Stomach smooth muscle (tissue), 2 donors: ENCODE measurements at regions not wholly inside any gene's neighbourhood (a gene's known extent, or its start where the extent isn't known, plus 50 kb on each side); places are given as distances from the start of the nearest gene placed in this dataset.

Experiments used
- H3K27ac ChIP-seq: one replicate; pipeline ENCODE4 v1.7.0; 2013; ENCODE audit warnings: mild to moderate bottlenecking, low read length, inconsistent platforms
- H3K27me3 ChIP-seq, 2 donors: one replicate each; pipeline ENCODE4 v1.7.0; 2013; ENCODE audit warnings: low read length in 2 of 2; ENCODE audit not compliant: insufficient read depth in 2 of 2, control insufficient read depth in 1 of 2
- H3K36me3 ChIP-seq, 2 donors: one replicate each; pipeline ENCODE4 v1.7.0; 2013; ENCODE audit warnings: low read length in 2 of 2; ENCODE audit not compliant: control insufficient read depth in 2 of 2, insufficient read depth in 2 of 2
- H3K4me1 ChIP-seq: one replicate; pipeline ENCODE4 v1.7.0; 2013; ENCODE audit warnings: low read length; ENCODE audit not compliant: control insufficient read depth, insufficient read depth
- H3K4me3 ChIP-seq, 2 donors: one replicate each; pipeline ENCODE4 v1.7.0; 2013; ENCODE audit warnings: low read length in 2 of 2
- H3K9ac ChIP-seq, 2 donors: one replicate each; pipeline ENCODE4 v1.7.0; 2013; ENCODE audit warnings: low read length in 2 of 2, mild to moderate bottlenecking in 1 of 2
- H3K9me3 ChIP-seq, 2 donors: one replicate each; pipeline ENCODE4 v1.7.0; 2013; ENCODE audit warnings: low read length in 2 of 2; ENCODE audit not compliant: control insufficient read depth in 2 of 2
- donor health status: healthy.
- donor health status: Pancreatic carcinoma.

DNA sequence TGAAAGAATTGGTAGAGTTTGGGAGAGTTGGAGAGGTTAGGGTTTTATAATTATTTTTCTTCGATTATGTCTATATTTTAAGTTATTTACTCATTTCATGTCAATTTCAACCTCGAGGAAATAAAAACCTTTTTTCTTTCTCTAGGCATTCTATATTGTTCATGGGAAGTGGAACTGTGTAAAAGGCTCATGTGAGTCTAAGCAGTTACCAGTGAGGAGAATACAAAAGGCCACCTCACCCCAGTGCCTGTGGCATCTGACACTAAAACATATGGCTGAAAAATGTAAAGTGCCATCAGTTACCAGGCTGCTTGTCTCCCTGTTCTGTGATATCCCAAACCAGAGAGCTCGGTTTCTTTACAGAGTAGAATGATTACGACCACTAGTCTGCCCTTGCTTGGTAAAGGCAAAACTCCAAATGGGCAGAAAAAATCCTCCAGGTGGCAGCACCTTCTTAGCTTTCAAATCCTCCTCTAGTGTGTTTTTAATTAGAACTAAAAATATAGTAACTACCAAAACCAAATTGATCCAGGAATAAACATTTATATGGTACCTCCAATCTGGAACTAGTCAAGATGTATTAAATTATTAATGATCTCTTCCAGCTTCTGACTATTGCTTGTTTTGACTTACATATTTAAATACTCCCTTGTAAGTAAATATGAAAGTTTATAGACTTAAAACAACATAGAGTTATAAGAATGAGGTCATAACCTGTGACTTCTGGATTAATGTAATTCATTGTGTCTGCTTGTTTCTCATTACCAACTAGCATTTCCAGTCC, 122.6 kb upstream of the MCHR2 start:
- Histone ChIP-seq H3K27ac (no peak overlapping the region), H3K4me1 (no peaks in the 10 kb centered on the region), H3K36me3 (no peaks in the 10 kb centered on the region)

DNA sequence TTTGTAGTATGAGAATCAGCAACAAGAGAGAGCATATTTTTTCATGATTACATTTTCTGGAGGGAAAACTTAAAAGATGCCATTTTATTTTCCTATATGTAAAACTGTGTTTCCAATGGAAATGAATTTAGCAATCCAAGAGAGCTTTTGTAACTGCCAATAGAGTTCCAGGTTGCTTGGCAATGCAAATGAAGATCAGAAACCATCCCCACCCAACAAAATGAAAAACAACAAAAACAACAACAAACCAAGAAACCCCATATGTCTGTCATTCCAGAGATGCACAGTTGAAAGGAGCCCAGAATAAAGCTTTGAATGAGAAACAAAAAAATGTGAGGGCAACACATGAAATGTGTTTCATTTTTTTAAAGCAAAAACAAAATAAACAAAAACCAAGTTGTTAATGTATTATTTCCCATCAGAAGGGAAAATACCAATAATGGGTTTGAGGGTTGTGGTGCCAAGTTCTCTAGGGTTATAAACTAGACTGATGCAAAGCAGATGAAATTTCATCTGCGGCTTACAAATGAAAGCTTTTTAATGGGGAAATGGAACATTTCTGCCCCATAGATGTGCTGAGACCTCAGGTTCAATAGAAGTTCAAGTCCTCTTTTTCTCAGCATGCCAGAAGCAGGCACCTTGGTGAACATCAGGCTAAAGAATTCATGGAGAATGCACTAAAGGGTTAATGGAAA, 121.5 kb upstream of the MCHR2 start:
- Histone ChIP-seq H3K27me3 (peaks cover 0 to 1% of the 10 kb centered on the region in 2 donors), H3K4me3 (no peak overlapping the region), H3K27ac (no peak overlapping the region), H3K9ac (no peak overlapping the region), H3K36me3 (no peaks in the 10 kb centered on the region), H3K4me1 (no peaks in the 10 kb centered on the region), H3K9me3 (no peaks in the 10 kb centered on the region)

More for the DNA sequence above, 122.6 kb upstream of the MCHR2 start:
- Histone ChIP-seq H3K9me3 (no peaks in the 10 kb centered on the region), H3K27me3 (no peaks in the 10 kb centered on the region), H3K4me3 (no peak overlapping the region), H3K9ac (no peak overlapping the region)

DNA sequence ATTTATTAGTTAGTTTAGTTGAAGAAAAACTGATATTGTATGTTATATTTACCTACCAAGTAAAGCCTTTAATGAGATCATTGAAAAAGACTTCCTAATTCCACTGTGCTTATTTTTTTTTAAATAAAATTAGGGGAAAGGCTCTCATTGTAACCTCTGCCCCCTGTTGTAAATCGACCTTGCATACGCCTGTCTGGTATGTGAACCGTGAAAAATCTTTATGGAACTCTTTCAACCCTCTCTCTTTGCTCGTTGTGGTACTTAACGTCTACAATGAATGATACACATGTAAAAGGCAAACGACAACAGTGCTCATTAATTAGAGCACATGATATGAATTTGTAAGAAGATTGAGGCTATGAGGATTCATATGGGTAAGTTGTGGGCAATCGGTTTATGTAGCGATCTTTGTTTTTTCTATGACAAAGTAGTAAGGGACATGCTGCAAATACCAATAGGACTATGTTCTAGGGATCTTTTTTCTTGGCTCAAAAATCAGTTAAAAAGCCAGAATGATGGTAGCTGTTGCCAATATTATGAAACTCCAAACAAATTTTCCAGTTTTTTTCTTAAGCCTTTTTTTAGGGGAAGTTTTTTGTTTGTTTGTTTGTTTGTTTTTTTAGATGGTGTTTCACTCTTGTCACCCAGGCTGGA, 119.0 kb upstream of the MCHR2 start:
- Histone ChIP-seq H3K27me3 (peaks cover 0 to 7% of the 10 kb centered on the region in 2 donors), H3K9ac (no peak overlapping the region), H3K4me1 (no peaks in the 10 kb centered on the region), H3K4me3 (no peak overlapping the region), H3K36me3 (no peaks in the 10 kb centered on the region), H3K27ac (no peak overlapping the region), H3K9me3 (no peaks in the 10 kb centered on the region)

DNA sequence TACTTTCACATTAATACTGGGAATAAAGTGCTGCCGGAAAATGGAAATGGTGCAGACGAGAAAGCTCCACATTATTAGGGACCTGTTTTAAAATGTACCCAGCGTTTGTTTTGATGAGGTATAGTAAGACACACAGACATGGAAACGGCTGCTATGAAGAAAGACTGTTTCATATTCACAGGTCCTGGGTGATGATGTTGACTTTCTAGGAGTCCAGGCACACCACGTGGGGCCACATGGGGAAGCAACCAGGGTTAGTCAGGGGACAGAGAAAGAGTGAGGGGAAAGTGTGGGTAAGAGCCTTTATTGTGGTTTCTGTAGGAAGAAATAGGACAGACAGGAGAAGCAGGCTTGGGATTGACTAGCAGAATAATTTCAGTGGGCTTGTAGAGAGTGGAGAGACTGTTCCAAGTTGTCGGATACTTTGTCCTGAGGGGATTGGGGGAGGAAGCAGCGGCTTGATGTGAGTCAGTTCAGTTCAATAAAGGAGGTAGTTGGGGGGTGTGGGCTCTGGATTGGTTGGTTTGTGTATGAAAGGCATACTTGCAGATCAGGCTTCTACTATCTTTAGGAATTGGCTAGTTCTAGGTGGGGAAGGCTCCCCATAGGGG, 112.0 kb upstream of the MCHR2 start:
- Histone ChIP-seq H3K9me3 (no peaks in the 10 kb centered on the region), H3K27ac (no peak overlapping the region), H3K9ac (no peak overlapping the region), H3K36me3 (no peaks in the 10 kb centered on the region), H3K27me3 (peaks cover 4 to 13% of the 10 kb centered on the region in 2 donors), H3K4me3 (no peak overlapping the region), H3K4me1 (no peaks in the 10 kb centered on the region)

DNA sequence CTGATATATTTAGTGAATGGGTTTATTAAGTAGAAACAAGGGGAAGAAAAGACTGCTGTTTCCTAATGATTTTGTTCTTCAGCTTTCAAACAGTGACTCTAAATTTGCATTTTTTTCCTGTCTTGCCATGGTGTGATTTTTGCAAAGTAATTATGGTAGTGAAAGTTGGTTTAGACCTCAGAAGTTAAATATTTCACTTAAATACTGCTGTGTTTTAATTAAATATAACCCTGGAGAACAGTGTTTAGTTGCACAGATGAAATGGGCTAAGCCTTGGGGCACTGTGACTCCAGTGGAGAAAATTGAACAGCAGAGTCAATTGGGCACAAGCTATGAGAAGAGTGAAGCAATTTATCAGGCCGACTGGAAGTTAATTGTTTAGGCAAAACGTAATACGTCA, 111.1 kb upstream of the MCHR2 start:
- Histone ChIP-seq H3K4me1 (no peaks in the 10 kb centered on the region), H3K27me3 (peaks cover 4 to 7% of the 10 kb centered on the region in 2 donors), H3K4me3 (no peak overlapping the region), H3K27ac (no peak overlapping the region), H3K9ac (no peak overlapping the region), H3K36me3 (no peaks in the 10 kb centered on the region), H3K9me3 (no peaks in the 10 kb centered on the region)

GRCh38 chr6:100103931-100104330, 109.9 kb upstream of the MCHR2 start:
- H3K9ac ChIP-seq: no peak overlapping the region
- no peak overlapping the region for H3K4me3 ChIP-seq
- no peak overlapping the region for H3K27ac ChIP-seq
- no peaks in the 10 kb centered on the region for H3K4me1 ChIP-seq
- H3K27me3 ChIP-seq: peaks cover 4 to 5% of the 10 kb centered on the region in 2 donors
- H3K36me3 ChIP-seq: no peaks in the 10 kb centered on the region
- H3K9me3 ChIP-seq: no peaks in the 10 kb centered on the region

- no peaks in the 10 kb centered on the region for H3K36me3 ChIP-seq
- no peaks in the 10 kb centered on the region for H3K4me1 ChIP-seq
- H3K9me3 ChIP-seq: no peaks in the 10 kb centered on the region
- H3K27ac ChIP-seq: no peak overlapping the region
- H3K27me3 ChIP-seq: peaks cover 4 to 5% of the 10 kb centered on the region in 2 donors
- H3K4me3 ChIP-seq: no peak overlapping the region
- H3K9ac ChIP-seq: no peak overlapping the region
Observed at GRCh38 chr6:100103194-100103593, 109.2 kb upstream of the MCHR2 start.

DNA sequence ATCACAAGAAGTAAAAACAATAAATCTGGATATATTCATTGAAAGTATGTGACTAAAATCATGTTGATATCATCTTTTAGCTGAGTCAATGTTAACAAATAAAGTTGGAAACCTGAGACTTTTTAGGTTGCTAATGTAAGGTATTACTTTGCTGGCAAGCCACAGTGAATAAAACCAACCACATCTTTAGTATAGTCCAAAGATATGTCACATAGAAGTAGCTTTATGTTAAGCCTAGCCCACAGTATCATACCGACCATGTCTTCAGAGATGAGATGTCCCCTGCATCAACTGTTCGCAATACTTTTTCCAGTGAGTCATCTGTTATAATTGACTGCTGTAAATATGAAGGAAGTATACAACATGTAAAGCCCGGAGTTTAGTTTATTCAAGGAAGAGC, 107.6 kb upstream of the MCHR2 start:
- Histone ChIP-seq H3K27me3 (peaks cover 4 to 5% of the 10 kb centered on the region in 2 donors), H3K9ac (no peak overlapping the region), H3K4me1 (no peaks in the 10 kb centered on the region), H3K27ac (no peak overlapping the region), H3K4me3 (no peak overlapping the region), H3K36me3 (no peaks in the 10 kb centered on the region), H3K9me3 (no peaks in the 10 kb centered on the region)

- H3K4me1 ChIP-seq: no peaks in the 10 kb centered on the region
- H3K9me3 ChIP-seq: no peaks in the 10 kb centered on the region
- H3K27me3 ChIP-seq: peaks cover 0 to 1% of the 10 kb centered on the region in 2 donors
- H3K27ac ChIP-seq: no peak overlapping the region
- H3K36me3 ChIP-seq: no peaks in the 10 kb centered on the region
- no peak overlapping the region for H3K4me3 ChIP-seq
- H3K9ac ChIP-seq: no peak overlapping the region
Observed at GRCh38 chr6:100100776-100101175, 106.8 kb upstream of the MCHR2 start.

GRCh38 chr6:100099189-100100074, 105.4 kb upstream of the MCHR2 start:
- H3K9ac ChIP-seq: no peak overlapping the region
- no peak overlapping the region for H3K27ac ChIP-seq
- no peaks in the 10 kb centered on the region for H3K9me3 ChIP-seq
- no peaks in the 10 kb centered on the region for H3K36me3 ChIP-seq
- H3K27me3 ChIP-seq: no peaks in the 10 kb centered on the region
- no peak overlapping the region for H3K4me3 ChIP-seq
- no peaks in the 10 kb centered on the region for H3K4me1 ChIP-seq
